Hepatic stellate cell (primary cell): ENCODE measurements at regions not wholly inside any gene's neighbourhood (a gene's known extent, or its start where the extent isn't known, plus 50 kb on each side); places are given as distances from the start of the nearest gene placed in this dataset.
A peak's percentile ranks its signal among the peaks of the same experiment; 100 is the strongest.

Source experiments
- DNase-seq: peaks from one replicate; pipeline ENCODE4 v3.0.0; 2011; ENCODE audit warnings: low spot score

DNA sequence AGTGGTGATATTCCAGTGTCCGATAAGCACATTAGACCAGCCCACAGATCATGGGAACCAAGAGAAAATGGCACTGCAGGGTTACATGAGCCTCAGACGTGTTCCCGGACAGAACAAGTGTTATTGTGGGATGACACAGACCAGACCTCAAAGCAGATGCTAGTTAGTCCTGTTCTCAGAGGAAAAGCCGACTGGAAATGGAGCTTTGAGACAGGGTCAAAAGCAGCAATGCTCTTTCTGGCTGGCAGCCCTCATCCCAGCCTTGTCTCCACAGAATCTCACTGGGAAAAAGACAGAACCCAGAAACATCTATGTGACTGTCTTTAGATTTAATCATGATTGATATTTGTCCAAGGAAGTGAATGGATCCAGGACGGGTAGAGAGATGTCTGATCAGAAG lies 506.8 kb downstream of the INSC start:
- no peak for DNase-seq

DNA sequence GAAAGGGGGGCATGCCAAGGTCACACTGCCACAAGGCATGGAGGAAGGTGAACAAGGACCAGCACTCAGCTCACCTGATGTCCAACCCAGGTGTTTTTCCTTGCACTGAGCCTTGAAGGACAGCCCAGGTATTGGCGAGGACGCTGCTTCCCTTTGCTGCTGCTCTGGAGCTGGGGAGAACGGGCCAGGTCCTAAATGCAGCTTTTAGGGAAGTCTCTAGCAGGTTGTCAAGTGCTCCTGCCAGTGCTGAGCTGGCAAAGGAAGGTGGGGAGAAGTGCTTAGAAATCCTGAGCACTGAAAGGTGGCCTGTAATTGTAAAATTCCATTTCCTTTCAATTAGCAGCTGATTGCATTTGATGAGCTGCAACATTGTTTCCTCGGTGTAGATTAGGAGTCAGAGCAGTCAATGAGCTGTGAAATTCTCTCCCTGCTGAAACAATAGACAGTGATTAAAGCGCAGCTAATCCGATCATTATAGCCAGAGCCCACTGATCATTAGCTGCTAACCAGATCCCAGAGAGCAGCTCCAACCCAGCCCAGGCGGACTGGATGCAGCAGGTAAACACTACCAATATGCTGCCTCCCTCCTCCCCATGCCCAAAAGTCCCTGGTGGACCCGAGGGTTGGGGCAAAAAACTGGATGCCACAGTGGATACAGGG lies 507.6 kb downstream of the INSC start:
- DNase-seq, result no peak

- no peak for DNase-seq
Observed at GRCh38 chr11:15624701-15625100, 510.0 kb downstream of the INSC start.

- no peak for DNase-seq
Observed at GRCh38 chr11:15625691-15626090, 511.0 kb downstream of the INSC start.

- peak; percentile 47 for DNase-seq
Observed at GRCh38 chr11:15627560-15627959, 512.8 kb downstream of the INSC start.

GRCh38 chr11:15629690-15630321 lies 515.1 kb downstream of the INSC start:
- DNase-seq, result no peak

GRCh38 chr11:15630896-15631295 lies 516.2 kb downstream of the INSC start:
- no peak for DNase-seq

DNA sequence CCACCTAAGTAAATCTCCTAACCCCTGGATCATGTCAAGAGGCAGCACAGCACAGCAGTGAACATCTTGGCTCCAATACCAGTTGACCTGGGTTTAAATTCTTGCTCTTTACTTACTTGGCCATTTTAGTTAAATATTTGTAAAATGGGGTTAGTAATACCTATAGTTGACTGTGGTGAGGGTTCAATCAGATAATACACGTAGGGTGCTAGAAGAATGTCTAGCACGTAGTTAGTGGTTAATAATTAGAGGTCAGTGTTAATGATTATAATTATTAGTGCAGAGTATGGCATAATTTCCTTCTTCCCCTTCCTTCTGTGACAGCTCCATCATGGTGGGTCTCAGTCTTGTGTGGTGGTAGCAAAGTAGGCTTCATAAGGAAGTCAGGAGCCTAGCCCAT lies 520.8 kb downstream of the INSC start:
- no peak for DNase-seq

DNA sequence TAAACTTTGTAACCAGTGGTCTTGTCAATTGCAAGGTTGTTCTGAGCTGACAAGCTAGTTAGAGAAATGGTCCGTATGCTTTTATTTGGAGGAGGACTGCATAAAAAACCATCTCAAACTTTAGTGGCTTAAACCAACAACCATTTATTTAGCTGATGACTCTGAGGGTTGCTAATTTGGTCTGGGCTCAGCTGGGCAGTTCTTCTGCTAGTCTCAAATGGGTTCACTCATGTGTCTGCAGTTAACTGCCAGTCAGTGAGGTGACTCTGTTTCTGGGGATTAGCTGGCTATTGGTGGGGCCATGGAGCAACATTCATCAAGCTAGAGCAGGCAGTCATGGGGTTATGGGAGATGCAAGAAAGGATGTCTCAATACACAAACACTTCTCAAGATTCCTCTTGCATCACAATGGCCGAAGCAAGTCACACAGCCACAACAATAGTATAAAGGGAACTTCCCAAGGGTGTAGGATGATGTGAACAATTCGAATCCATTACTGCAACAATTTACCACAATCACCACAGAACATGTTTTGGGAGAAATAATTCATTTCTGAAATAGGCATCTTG lies 521.9 kb downstream of the INSC start:
- DNase-seq, result no peak

GRCh38 chr11:15638386-15638787 lies 523.7 kb downstream of the INSC start:
- DNase-seq, result no peak

- DNase-seq, result no peak
Observed at GRCh38 chr11:15640318-15640717, 525.6 kb downstream of the INSC start.

DNA sequence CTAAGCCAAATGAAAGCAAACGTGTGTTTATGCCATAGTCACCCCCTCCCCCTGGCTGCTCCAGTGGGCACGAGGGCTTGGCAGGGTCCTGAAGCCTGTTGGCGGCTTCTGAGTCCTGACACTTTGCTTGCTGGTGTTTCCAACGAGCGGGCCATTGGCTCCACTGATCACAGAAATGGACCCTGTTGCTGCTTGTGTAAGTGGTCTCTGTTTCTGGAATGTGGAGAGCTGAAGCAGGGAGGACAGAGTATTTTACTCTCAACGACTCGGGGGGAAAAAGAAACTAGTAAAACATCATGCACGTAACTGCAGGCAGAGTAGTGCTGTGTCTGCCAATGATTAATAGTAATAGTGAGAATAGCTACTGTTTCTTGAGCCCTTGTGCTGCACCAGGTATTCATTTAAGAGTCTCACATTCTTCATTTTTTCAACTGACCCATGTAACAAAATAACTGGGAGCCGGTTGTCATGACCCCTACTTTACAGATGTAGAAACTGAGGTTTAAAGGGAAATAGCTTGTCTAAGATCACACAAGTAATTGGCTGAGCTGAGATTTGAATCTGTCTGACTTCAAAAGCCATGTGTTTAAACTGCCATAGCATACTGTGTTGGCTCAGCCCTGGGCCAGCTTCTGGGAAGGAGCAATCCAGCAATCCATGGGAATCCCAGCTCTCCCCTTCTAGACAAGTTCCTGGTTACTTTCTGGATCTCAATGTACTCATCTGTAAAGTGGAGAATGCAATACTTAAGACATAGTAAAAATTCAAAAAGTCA lies 526.7 kb downstream of the INSC start:
- no peak for DNase-seq

GRCh38 chr11:15645201-15645600 lies 530.5 kb downstream of the INSC start:
- no peak for DNase-seq

DNA sequence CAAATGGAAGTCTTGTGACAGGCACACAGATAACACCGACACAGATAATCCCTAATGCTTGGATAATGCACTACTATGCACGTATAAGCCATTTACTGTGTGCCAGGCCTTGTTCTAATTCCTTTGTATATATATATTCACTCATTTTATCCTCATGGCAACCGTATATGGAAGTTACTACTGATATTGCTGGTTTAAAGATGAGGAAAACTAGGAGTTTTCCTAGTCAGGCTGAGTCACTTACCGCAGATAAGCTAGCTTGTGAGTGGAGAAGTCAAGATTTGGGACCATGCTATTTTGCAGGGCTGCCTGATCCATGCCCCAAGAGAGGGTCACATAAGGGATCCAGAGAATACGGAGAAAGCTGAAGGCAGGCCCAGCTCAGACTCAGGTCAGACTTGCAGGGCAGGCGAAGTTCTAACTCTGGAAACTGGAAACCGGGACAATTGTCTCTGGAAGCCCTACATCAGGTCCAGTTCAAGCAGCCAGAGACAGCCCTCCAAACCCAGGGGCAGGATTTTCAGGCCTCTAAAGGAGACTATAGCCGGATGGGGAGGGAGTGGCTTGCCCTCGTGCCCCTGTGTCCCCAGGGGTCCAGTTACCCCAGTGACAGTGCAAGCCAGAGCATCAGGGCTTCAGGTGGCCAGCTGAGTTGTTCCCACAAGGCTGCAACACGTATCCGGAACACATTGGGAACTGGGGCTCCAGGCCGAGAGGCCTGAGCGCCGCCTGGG lies 534.8 kb downstream of the INSC start:
- no peak for DNase-seq

DNA sequence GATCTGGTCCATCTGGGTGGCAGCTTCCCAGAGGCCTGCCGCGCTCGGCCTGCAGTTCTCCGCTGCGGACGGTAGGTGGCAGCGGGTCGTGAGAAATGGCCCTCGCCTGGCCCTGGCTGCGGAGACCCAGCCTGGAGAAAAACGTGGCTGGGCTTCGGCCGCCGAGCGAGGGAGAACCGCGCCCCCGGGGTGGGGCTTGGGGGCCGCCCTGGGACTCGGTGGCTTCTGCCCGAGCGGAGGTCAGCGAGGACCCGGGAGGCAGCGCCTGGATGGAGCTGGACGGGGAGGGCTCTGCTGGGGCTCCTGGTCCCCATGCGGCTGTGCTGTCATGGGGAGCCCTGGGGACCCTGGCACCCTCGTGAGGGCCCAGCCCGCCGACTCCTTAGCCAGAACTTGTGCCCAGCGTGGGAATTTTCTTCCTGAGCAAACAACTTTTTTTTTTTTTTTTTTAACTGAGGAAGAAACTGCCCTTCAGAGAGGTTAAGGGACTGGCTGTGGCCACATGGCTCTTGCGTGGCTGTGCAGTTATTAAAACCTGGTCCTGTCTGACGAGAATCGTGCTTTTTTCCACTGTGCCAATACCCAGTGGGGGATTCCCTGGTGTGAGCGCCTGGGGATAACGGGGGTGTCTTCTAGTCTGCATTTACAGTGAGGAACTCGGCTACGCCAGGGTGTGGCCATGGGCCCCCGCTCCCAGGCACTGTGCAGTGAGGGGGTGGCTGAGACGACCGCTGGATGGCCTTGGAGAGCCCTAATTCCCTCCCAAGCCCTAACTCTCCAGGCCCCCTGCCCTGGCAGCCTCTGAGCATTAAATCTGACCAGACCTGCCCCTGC lies 535.6 kb downstream of the INSC start:
- DNase-seq, result peak; percentile 91

- no peak for DNase-seq
Observed at GRCh38 chr11:15651033-15651432, 536.3 kb downstream of the INSC start.

GRCh38 chr11:15651816-15652215 lies 537.1 kb downstream of the INSC start:
- DNase-seq, result peak; percentile 27

GRCh38 chr11:15653191-15653710 lies 538.5 kb downstream of the INSC start:
- DNase-seq, result no peak

GRCh38 chr11:15654451-15654850 lies 539.7 kb downstream of the INSC start:
- DNase-seq, result no peak

- DNase-seq, result no peak
Observed at GRCh38 chr11:15655552-15655951, 540.8 kb downstream of the INSC start.

- DNase-seq, result no peak
Observed at GRCh38 chr11:15657264-15657663, 542.5 kb downstream of the INSC start.
